OCI-LY1 (cell line): ENCODE measurements at regions not wholly inside any gene's neighbourhood (a gene's known extent, or its start where the extent isn't known, plus 50 kb on each side); places are given as distances from the start of the nearest gene placed in this dataset.

Source experiments
- H2AFZ ChIP-seq: fragments of 200-600 bp; sonication (generic), shearing (Covaris generic); 2 replicates; pipeline ENCODE4 v1.6.0; 2014; ENCODE audit warnings: antibody characterized with exemption, mild to moderate bottlenecking, low read length
- H3F3A ChIP-seq: fragments of 200-600 bp; sonication (generic), shearing (Covaris generic); 2 replicates; pipeline ENCODE4 v1.6.0; 2014; ENCODE audit warnings: mild to moderate bottlenecking, antibody characterized with exemption, low read length, moderate library complexity; ENCODE audit not compliant: insufficient read depth
- H3K27ac ChIP-seq: fragments of 200-600 bp; sonication (generic); 2 replicates; pipeline ENCODE4 v1.5.1; 2014; ENCODE audit warnings: low read length, mixed run types, mild to moderate bottlenecking, low read depth; ENCODE audit not compliant: poor library complexity, severe bottlenecking
- H3K27me3 ChIP-seq: fragments of 200-600 bp; sonication (generic); 2 replicates; pipeline ENCODE4 v1.6.0; 2014; ENCODE audit warnings: antibody characterized with exemption, mild to moderate bottlenecking, low read length, moderate library complexity; ENCODE audit not compliant: insufficient read depth
- H3K36me3 ChIP-seq: fragments of 200-600 bp; sonication (generic); 2 replicates; pipeline ENCODE4 v1.6.1; 2014; ENCODE audit warnings: mild to moderate bottlenecking, antibody characterized with exemption, low read length, moderate library complexity, mixed read lengths; ENCODE audit not compliant: insufficient read depth
- H3K4me1 ChIP-seq: fragments of 200-600 bp; sonication (generic); 2 replicates; pipeline ENCODE4 v1.5.1; 2014; ENCODE audit warnings: mild to moderate bottlenecking, low read length, moderate library complexity; ENCODE audit not compliant: insufficient read depth, severe bottlenecking
- H3K4me2 ChIP-seq: fragments of 200-600 bp; sonication (generic), shearing (Covaris generic); 2 replicates; pipeline ENCODE4 v1.6.1; 2014; ENCODE audit warnings: low read length
- H3K4me3 ChIP-seq: fragments of 200-600 bp; sonication (generic); 2 replicates; pipeline ENCODE4 v1.5.1; 2014; ENCODE audit warnings: low read length, low read depth, mild to moderate bottlenecking, mixed read lengths; ENCODE audit not compliant: poor library complexity, severe bottlenecking
- H3K79me2 ChIP-seq: fragments of 200-600 bp; shearing (Covaris generic); 2 replicates; pipeline ENCODE4 v1.6.1; 2016; ENCODE audit warnings: mixed run types, low read length, mixed read lengths; ENCODE audit not compliant: insufficient read depth
- H3K9ac ChIP-seq: fragments of 200-600 bp; sonication (generic), shearing (Covaris generic); 2 replicates; pipeline ENCODE4 v1.6.1; 2014; ENCODE audit warnings: mild to moderate bottlenecking, low read length, mixed read lengths
- H3K9me2 ChIP-seq: fragments of 200-600 bp; sonication (generic), shearing (Covaris generic); 2 replicates; pipeline ENCODE4 v1.6.1; 2014; ENCODE audit warnings: low read depth, mild to moderate bottlenecking, low read length, mixed read lengths
- H3K9me3 ChIP-seq: fragments of 200-600 bp; shearing (Covaris generic); 2 replicates; pipeline ENCODE4 v1.6.1; 2014; ENCODE audit warnings: low read length, mixed read lengths
- H4K20me1 ChIP-seq: fragments of 200-600 bp; sonication (generic), shearing (Covaris generic); 2 replicates; pipeline ENCODE4 v1.6.0; 2016; ENCODE audit warnings: mild to moderate bottlenecking, low read length; ENCODE audit not compliant: insufficient read depth
- CTCF ChIP-seq: fragments of 200-600 bp; sonication (generic), shearing (Covaris generic); IDR thresholded peaks from 2 replicates; pipeline ENCODE4 v1.5.1; 2017; ENCODE audit warnings: mild to moderate bottlenecking, antibody characterized with exemption, low read length, moderate library complexity, mixed read lengths
- EZH2 ChIP-seq: fragments of 200-600 bp; sonication (generic), shearing (Covaris generic); IDR thresholded peaks from 2 replicates; pipeline ENCODE4 v1.8.0; 2017; ENCODE audit warnings: borderline replicate concordance, mixed run types, mild to moderate bottlenecking, antibody characterized with exemption, low read length, moderate library complexity, mixed read lengths

- no peaks in the 10 kb centered on the region for H3K36me3 ChIP-seq
- no peak overlapping the region for H3K9ac ChIP-seq
- no peaks in the 10 kb centered on the region for H3K9me3 ChIP-seq
- H3K79me2 ChIP-seq = no peaks in the 10 kb centered on the region
- TF ChIP-seq CTCF = no peak
- TF ChIP-seq EZH2 = no peak
- no peaks in the 10 kb centered on the region for H3K9me2 ChIP-seq
- H3K27ac ChIP-seq = no peak overlapping the region
- no peaks in the 10 kb centered on the region for H3K27me3 ChIP-seq
- no peak overlapping the region for H2AFZ ChIP-seq
- H3K4me2 ChIP-seq = no peak overlapping the region
- no peaks in the 10 kb centered on the region for H3F3A ChIP-seq
- no peaks in the 10 kb centered on the region for H3K4me1 ChIP-seq
- H3K4me3 ChIP-seq = no peak overlapping the region
- H4K20me1 ChIP-seq = no peaks in the 10 kb centered on the region
These were observed 196.9 kb upstream of the SLC24A3 start for GRCh38 chr20:19015351-19016139.

- TF ChIP-seq CTCF = no peak
- no peak for TF ChIP-seq EZH2
- Histone ChIP-seq H3F3A (no peaks in the 10 kb centered on the region), H3K4me2 (no peak overlapping the region)
These were observed 196.3 kb upstream of the SLC24A3 start for GRCh38 chr20:19016140-19016497.

GRCh38 chr20:19017104-19017690 is 195.2 kb upstream of the SLC24A3 start:
- H3F3A ChIP-seq = no peaks in the 10 kb centered on the region
- H3K9ac ChIP-seq = no peak overlapping the region
- H3K4me1 ChIP-seq = no peaks in the 10 kb centered on the region
- H3K79me2 ChIP-seq = no peaks in the 10 kb centered on the region
- H3K4me3 ChIP-seq = no peak overlapping the region
- no peaks in the 10 kb centered on the region for H3K9me3 ChIP-seq
- no peaks in the 10 kb centered on the region for H3K9me2 ChIP-seq
- H3K27ac ChIP-seq = no peak overlapping the region
- TF ChIP-seq EZH2 = no peak
- no peak for TF ChIP-seq CTCF
- no peak overlapping the region for H3K4me2 ChIP-seq
- no peak overlapping the region for H2AFZ ChIP-seq
- H4K20me1 ChIP-seq = no peaks in the 10 kb centered on the region
- no peaks in the 10 kb centered on the region for H3K36me3 ChIP-seq
- H3K27me3 ChIP-seq = no peaks in the 10 kb centered on the region

More at GRCh38 chr20:19016140-19016497, 196.3 kb upstream of the SLC24A3 start:
- Histone ChIP-seq H3K36me3 (no peaks in the 10 kb centered on the region), H3K9me3 (no peaks in the 10 kb centered on the region), H3K9ac (no peak overlapping the region), H3K9me2 (no peaks in the 10 kb centered on the region), H2AFZ (no peak overlapping the region), H3K4me1 (no peaks in the 10 kb centered on the region), H3K27ac (no peak overlapping the region), H4K20me1 (no peaks in the 10 kb centered on the region), H3K27me3 (no peaks in the 10 kb centered on the region), H3K79me2 (no peaks in the 10 kb centered on the region), H3K4me3 (no peak overlapping the region)
